ENCODE measurements at regions not wholly inside any gene's neighbourhood (a gene's known extent, or its start where the extent isn't known, plus 50 kb on each side); places are given as distances from the start of the nearest gene placed in this dataset.

GRCh38 chrX:114252186-114252585 is 331.7 kb upstream of the HTR2C start:
- TF ChIP-seq, protein P1, sequence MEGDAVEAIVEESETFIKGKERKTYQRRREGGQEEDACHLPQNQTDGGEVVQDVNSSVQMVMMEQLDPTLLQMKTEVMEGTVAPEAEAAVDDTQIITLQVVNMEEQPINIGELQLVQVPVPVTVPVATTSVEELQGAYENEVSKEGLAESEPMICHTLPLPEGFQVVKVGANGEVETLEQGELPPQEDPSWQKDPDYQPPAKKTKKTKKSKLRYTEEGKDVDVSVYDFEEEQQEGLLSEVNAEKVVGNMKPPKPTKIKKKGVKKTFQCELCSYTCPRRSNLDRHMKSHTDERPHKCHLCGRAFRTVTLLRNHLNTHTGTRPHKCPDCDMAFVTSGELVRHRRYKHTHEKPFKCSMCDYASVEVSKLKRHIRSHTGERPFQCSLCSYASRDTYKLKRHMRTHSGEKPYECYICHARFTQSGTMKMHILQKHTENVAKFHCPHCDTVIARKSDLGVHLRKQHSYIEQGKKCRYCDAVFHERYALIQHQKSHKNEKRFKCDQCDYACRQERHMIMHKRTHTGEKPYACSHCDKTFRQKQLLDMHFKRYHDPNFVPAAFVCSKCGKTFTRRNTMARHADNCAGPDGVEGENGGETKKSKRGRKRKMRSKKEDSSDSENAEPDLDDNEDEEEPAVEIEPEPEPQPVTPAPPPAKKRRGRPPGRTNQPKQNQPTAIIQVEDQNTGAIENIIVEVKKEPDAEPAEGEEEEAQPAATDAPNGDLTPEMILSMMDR (IDR thresholded peaks at IDR 0.05), result no peak
- no peak for TF ChIP-seq EP300 (IDR thresholded peaks at IDR 0.05)
- no peak for TF ChIP-seq POLR2A (IDR thresholded peaks at IDR 0.05)
- no peak for TF ChIP-seq POLR2AphosphoS5 (IDR thresholded peaks at IDR 0.05)
